Right ventricle myocardium superior (tissue), 1 donor: ENCODE measurements at regions not wholly inside any gene's neighbourhood (a gene's known extent, or its start where the extent isn't known, plus 50 kb on each side); places are given as distances from the start of the nearest gene placed in this dataset.

Experiments
- ATAC-seq: fragments of 200-7000 bp; cut with Tn5 transposase; one replicate; pipeline ENCODE4 v1.9.1; 2020; ENCODE audit warnings: mild to moderate bottlenecking; ENCODE audit not compliant: poor library complexity
- DNase-seq: peaks from one replicate; pipeline ENCODE4 v3.0.0-alpha.2; 2020
- intact Hi-C: fragments of 100-400 bp; cut with DNase I; formaldehyde crosslinking; loops from one replicate; pipeline ENCODE4 v1.11.2; 2022
- donor health status: DM: no; HTN: yes; CAD: no; lungs with severe emphysema.

DNA sequence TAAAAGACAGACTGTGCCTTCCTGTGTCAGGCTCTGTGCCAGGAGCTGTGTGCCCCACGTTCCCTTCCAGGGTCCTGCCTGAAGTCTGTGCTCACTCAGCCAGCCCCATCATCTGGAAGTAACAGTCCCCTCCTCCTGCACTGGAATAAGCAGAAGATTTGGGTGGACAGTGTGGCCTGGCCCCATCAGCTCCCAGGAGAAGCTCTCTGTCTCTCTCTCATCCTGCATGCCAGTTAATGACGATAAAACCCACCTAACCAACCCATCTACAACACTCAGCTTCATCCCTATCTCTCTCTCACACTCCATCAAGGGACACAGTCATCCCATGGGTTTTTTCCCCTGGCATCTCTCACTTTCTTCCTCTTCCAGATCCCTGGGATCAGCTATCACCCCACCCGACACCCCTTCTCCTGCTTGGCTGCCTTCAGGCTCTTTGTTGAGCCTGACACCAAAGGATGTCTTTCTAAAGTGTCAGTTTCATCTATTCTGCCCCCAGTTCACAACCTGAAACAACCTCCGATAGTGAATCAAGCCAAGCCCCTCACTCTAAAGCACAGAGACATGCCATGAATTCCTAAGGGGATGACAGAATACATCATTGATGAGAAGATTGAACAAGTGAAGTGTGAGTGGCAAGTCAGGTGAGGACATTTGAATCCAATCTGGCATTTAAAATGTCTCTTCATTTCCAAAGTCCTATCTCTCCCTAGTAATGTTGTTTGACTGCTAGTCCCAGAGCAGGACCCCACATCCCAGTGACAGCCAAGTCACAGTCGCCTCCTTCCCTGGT is 91.4 kb upstream of the TOP3B start:
- intact Hi-C loops = no loop called here
- DNase-seq = no peak
- no peak for ATAC-seq

DNA sequence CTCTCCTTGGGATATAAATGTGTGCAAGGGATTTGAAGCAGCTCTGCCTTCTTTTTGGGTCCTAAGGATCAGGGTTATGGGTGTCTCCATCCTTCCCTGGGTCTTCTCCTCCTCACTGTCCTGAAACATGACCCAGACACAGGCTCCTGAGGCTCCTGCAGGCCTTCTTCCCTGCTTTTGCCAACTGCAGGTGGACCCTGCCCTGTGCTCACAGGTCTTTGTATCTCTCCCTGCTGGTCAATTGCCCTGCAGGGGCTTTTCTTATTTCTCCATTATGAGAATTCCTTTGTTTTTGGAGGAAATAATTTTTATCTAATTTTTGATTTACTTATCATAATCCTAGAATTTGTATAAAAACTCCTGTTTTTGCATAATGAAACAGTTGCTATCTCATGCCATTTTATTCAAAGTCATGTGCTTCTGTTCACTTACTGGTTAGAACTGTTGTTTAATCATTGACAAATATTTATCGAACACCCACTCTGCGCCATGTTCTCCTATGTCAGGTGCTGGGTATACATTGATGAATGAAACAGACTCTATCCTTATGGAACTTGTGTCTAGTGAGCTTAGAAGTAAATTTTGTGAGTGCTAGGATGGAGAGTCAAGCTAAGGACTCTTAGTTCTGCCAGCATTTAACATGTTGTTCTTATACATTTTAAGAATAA is 89.7 kb upstream of the TOP3B start:
- intact Hi-C loops = no loop called here
- DNase-seq (no peak), ATAC-seq (no peak)

DNA sequence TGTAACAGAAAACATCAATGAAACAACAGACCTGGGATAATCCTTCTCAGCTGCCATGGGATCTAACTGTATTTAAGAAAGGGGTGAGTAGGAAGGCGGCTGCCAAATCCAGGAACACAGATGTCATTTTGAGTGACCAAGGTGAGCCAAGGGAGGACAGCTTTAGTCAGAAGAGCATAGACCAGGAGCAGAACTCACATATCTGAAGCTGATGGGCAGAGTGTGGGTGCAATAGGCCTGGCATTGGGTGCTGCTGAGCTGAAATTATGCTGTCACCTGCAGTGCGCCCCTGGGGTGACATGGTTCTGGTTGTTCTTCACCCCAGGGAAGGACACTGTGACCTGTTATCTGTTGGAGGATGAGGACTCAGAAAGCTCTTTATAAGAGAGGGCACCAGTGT is 88.9 kb upstream of the TOP3B start:
- ATAC-seq (no peak), DNase-seq (no peak)
- intact Hi-C loops = no loop called here

DNA sequence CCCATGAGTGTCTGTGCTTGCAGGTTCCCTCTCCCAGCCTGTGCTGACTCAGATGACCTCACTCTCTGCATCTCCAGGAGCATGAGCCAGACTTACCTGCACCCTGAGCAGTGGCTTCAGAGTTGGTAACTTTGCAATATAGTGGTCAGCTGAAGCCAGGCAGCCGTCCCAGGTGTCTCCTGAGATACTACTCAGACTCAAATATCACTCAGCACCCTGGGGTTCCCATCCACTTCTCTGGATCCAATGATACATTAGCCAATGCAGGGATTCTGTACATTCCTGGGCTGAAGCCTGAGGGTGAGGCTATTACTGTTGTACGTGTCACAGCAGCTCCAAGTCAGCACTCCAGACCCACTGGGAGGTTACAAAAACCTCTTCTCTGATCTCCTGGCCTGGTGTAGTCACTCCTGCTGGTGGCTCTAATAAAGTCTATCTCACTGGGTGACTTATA is 87.8 kb upstream of the TOP3B start:
- ATAC-seq (no peak), DNase-seq (no peak)
- intact Hi-C loops = no loop called here

DNA sequence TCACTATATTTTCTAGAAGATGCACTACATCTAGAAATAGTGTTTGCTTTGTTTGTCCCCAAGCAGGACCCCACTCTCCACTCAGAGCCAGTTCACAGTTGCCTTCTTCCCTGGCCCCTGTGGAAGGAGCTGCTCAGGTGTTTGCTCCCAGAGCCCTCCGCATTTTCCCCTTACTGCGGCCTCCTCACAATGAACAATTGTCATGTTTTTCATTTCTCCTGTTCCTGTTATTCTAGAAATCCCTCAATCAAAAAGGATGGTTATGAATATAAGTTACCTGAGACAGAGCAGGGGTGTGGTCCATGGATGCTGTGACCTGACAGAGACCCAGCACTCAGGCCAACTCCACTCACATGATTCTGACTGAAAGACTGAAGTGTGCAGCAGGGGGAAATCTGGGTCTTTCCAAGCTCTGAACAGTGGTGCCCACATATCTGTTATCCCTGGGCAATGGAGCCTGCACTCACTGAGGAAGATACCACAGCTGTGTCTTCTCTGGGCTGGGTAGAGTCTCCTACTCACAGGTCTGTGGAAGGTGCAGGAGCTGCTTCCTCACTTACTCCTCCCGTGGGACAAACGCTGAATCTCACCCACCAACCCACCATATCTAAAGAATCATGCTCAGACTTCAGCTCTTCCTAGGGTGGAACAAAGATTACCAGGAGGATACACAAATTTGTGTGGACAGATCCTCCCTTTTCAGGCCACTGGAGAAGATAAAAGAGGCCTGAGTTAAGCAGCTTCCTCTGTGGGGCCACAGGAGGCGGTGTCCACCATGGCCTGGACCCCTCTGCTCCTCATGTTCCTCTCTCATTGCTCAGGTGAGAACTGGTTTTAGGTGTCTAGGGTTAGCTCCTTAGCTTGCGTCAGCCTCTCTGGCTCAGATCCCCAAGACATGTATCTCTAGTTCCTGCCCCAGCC is 87.1 kb upstream of the TOP3B start:
- no peak for DNase-seq
- intact Hi-C loops = no loop called here
- no peak for ATAC-seq

DNA sequence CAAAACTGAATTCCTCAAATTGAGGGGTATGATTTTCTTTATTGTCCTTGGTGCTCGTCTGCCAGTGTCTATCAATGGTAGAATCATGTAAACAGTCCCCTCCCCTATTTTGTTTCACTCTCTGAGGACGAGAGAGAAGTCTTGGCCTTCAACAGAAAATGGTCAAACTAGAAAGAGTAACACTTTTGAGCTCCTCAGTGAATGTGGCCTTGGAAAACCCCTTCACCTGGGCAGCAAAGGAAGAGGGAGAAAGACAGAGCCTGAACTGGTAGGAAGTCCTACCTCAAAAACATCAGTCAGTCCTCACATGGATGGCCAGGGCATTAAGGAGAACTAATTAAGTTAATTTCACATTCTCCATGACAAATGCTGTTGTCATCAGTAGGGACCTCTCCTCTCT is 86.1 kb upstream of the TOP3B start:
- no peak for DNase-seq
- ATAC-seq = no peak
- intact Hi-C loops = no loop called here

DNA sequence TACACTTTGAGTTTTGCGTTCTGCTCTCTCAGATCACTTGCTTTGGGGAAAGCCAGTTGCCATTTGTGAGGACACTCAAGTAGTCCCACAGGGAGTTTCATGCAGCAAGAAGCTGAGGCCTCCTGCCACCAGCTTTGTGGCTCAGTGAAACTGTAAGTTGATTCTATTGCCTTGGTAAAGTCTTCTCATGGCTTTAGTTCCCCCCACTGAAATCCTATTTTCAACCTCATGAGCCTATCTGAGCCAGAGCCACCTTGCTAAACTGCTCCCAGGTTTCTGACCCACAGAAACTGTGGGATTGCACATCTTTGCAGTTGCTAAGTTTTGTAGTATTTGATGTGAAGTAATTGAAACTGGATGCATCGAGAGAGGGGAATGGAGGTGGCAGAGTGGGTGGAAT is 85.4 kb upstream of the TOP3B start:
- ATAC-seq (no peak), DNase-seq (no peak)
- intact Hi-C loops = no loop called here

DNA sequence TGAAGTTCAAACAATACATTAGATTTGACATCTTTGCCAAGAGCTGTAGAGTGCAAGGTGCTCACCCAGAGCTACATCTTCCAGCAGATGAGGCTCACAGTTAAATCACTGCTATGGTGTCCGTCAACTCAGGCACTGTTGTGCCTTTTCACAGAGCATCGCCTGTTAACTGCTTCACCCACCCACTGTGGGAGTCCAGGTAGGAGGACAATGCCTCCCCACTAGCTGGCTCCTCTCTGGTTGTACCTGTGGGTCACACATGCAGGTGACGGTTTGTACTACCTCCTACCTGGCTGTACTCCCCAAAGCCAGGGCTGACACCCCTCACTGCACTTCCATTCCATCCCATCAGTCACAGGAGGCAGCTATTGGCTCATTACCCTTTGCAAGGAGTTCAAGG is 84.6 kb upstream of the TOP3B start:
- intact Hi-C loops = no loop called here
- no peak for ATAC-seq
- no peak for DNase-seq

DNA sequence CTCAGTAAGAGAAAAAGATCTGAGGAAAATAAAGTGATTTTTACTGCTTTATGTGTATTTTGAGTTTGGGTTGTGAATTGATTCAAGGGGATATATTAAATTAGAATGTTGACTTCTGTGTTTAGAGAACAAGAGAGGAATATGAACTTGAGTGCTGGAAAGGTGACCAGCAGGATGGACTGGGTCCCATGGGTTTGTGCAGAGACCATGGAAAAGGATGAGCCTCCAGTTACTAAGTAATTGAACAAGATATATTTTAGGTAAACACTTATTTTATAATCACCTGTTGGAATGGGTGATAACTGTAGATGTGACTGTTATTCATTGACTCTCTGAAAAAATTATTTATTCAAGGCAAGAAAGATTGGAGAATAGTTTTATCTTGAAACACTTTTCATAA is 82.0 kb upstream of the TOP3B start:
- ATAC-seq (no peak), DNase-seq (no peak)
- intact Hi-C loops = no loop called here

DNA sequence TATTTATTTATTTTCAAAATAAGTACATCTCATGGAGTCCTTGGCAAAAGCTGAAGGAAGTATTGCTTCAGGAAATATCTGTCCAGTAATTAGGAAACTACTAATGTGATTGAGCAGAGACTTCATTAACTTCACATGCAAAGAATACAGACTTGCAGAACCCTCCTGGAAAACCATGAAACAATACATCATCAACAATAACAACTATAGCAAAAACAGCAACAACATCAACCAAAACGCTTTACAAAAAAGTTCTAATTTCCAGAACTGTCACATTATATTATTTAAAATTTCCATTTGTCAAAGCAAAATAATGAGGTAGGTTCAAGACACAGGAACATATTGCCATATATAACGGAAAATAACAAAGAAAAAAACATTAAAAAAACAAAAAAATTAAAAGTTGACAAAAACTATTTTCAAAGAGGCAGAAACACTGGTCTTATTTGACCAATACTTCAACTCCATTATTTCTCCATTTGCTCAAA is 79.8 kb upstream of the TOP3B start:
- intact Hi-C loops = no loop called here
- DNase-seq = no peak

DNA sequence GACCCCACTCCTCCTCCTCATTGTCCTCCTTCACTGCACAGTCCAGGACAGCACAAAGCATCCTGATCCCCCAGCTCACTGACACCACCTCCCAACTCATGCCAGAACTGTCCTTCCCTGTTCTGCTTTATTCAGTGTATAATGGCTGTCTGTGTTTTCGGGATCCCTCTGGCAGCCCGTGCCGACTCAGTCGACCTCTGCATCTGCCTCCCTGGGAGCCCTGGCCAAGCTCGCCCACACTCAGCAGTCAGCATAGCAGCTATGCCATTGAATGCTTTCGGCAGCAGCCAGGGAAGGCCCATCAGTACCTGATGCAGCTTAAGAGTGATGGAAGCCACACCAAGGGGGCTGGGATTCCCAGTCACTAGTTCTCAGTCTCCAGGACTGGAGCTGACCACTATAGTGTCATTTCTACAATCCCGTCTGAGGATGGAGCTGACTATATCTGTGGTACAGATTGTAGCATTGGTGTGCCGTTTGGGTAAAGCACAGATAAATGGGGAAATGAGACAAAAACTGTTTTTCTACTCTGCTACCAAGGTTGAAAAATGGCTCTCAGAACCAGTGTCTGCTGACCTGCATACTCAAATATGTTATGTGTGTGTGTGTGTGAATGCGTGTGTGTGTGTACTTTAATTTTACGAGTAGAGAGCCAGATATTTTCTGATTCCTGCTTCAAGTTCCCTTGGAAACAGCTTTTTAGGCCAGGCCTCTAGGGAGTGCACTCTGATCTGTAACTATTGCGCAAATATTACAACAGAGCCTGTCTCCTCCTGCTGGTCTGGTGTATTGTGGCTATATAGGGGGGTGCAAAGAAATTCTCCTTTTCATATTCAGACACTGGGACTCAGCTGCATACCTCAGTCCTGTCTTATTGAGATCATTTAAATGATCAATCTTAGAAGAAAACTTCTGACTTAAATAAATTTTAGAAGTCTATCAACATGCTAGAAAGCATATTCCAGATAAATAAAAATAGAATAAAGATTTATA is 78.8 kb upstream of the TOP3B start:
- DNase-seq (peak; percentile 55), ATAC-seq (peak; percentile 95)
- intact Hi-C loops = no loop called here

More for the DNA sequence above, 79.8 kb upstream of the TOP3B start:
- ATAC-seq = no peak

DNA sequence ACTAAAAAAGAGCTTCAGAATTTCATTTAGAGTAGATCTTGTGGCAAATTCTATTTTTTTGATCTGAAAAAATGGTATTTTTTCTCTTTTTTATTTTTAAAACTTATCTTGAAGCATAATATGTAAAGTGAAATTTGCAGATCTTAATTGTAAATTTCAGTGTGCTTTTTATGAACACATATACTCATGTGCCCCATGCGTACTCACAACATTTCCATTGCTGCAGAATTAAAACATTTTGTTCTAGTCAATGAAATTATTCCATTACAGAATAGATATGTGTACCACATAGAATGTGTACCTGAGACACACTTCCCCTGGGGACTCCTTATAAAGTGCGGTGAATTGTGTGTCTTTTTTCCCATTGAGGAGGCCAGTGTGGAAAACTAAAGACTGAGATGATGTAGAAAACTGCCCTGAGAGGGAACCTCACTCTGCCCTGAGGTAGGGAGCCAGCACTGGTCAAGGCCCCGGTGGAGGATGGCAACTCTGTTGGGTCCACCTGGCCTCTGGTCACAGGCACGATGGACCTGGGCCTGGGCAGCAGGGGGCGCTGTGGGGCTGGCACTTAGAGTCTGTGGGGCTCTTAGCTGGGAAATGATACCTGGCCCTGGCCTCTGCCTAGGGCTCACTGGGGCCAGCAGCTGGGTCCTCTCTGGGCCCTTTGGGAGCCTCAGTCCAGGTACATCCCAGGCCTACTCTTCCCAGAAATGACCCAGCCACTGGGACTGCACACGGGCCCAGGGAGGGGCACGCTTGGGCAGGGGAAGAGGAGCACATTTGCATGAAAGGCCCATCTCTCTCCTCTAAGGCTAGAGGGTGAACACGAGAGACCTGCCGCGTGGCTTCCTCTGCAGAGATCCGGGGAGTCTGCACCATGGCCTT is 77.9 kb upstream of the TOP3B start:
- DNase-seq (peak; percentile 74), ATAC-seq (peak; percentile 64)
- intact Hi-C loops = no loop called here

DNA sequence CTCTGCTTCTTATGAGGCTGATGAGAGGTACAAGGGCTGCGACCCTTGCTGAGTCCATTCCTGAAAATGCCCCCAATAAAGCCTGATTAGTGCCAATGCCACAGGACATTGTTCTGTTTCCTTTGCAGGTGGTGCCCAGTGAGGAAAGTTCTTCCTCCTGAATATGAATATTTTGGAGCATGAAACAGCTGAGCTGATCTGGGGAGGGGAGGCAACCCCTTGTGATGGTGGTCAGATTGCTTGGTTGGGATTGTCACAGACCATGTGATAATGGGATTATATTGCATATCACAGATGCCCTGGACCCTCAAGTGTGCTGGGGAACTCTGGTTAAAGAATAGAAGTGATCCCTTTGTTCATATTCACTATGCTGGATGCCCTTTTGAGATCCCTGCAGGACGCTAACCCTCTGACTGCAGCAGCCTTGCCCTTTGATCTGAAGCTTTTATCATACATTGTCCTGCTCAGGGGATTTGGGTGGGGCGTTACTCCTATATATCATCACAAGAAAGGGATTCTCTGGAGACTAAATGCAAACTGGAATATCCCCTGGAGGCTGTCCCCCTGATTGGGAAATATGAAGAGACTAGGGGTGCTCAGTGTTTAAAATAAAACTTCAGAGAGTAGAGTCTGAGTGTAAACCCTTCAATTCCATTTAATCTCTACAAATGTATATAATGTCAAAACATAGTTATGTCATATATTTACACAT is 76.9 kb upstream of the TOP3B start:
- intact Hi-C loops = no loop called here
- DNase-seq (no peak), ATAC-seq (no peak)

DNA sequence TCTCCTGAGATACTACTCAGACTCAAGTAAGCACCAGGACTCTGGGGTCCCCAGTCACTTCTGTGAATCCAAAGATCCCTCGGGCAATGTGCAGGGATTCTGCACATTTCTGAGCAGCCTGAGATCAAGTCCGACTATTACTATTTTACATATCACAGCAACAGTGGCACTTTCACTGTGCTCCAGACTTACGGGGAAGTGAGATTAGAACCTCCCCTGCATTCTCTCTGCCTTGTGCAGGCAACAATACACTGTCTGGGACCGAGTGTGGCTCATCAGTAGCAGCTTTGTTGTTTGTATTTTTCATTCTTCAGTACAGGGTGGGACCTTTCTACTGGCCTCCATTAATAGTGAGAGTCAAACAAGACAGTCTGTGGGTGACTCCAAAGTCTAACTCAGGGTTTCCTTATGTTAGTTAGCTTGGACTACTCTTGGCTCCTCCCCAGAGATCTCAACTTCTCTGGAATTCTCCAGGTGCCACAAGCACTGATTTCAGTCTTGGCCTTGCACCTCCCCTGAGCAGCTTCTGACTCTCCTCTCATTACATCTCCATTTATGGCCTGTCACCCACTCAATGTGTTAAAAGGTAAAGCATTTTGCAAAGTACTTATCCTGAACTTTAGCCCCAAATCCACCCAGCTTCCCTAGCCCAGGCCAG is 76.2 kb upstream of the TOP3B start:
- DNase-seq (no peak), ATAC-seq (no peak)
- intact Hi-C loops = no loop called here

DNA sequence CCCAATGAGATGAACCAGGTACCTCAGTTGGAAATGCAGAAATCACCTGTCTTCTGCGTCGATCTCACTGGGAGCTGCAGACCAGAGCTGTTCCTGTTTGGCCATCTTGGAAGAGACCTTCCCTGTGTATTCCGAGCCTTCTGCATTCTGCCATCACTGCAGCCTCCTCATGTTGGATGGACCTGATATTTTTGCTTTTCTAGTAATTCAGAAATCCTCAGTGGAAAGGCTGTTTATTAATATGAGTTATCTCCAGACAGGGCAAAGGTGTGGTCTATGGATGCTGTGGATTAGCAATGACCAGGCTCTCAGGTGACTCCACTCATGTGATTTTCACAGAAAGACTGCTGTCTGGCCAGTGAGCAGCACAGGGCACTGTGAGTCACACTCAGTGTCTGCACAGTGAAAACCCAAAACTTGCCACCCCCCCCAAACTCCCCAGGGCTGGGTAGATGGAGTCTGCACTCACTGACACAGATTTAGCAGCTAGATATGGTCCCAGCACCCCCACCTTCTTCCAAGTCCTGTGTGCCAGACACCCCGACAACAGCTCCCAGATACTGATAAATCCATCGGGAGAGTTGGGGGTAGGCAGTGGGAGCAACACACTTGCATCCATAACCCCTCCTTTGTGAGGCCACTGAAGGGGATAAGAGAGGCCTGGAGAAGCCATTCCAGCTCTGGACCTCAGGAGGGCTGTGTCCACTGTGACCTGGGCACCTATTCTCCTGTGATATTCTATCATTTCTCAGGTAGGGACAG is 75.2 kb upstream of the TOP3B start:
- no peak for ATAC-seq
- no peak for DNase-seq
- intact Hi-C loops = no loop called here
